Superior temporal gyrus (tissue), 1 donor: ENCODE measurements at regions not wholly inside any gene's neighbourhood (a gene's known extent, or its start where the extent isn't known, plus 50 kb on each side); places are given as distances from the start of the nearest gene placed in this dataset.
"Not testable (repeated sequence)": the region's sequence is repeated elsewhere in the genome, so short reads cannot be mapped to it uniquely, and the experiment has no call there.

Source experiments
- DNase-seq: peaks from one replicate; pipeline ENCODE4 v3.0.0-alpha.2; 2016; ENCODE audit errors: extremely low spot score

GRCh38 chr4:188435381-188435780, 296.1 kb downstream of the TRIML1 start:
- no peak for DNase-seq

GRCh38 chr4:188437535-188437934, 298.3 kb downstream of the TRIML1 start:
- DNase-seq: no peak

- DNase-seq: not testable (repeated sequence)
These were observed 299.2 kb downstream of the TRIML1 start for GRCh38 chr4:188438391-188438824.

- peak; percentile 66 for DNase-seq
These were observed 300.5 kb downstream of the TRIML1 start for GRCh38 chr4:188439641-188440311.

- DNase-seq: no peak
These were observed 305.3 kb downstream of the TRIML1 start for GRCh38 chr4:188444500-188444899.

- not testable (repeated sequence) for DNase-seq
These were observed 309.8 kb downstream of the TRIML1 start for GRCh38 chr4:188448996-188449395.

GRCh38 chr4:188450571-188450970, 311.3 kb downstream of the TRIML1 start:
- DNase-seq: no peak

GRCh38 chr4:188452097-188452496, 312.9 kb downstream of the TRIML1 start:
- DNase-seq: no peak

- no peak for DNase-seq
These were observed 315.3 kb downstream of the TRIML1 start for GRCh38 chr4:188454575-188454974.

GRCh38 chr4:188455062-188455752, 316.0 kb downstream of the TRIML1 start:
- no peak for DNase-seq

GRCh38 chr4:188459381-188459780, 320.1 kb downstream of the TRIML1 start:
- DNase-seq: no peak

- no peak for DNase-seq
These were observed 324.7 kb downstream of the TRIML1 start for GRCh38 chr4:188463909-188464308.

- DNase-seq: no peak
These were observed 326.8 kb downstream of the TRIML1 start for GRCh38 chr4:188466001-188466400.

- DNase-seq: no peak
These were observed 345.0 kb downstream of the TRIML1 start for GRCh38 chr4:188484256-188484655.

- no peak for DNase-seq
These were observed 346.7 kb downstream of the TRIML1 start for GRCh38 chr4:188485906-188486305.

- DNase-seq: no peak
These were observed 353.6 kb downstream of the TRIML1 start for GRCh38 chr4:188492886-188493285.

GRCh38 chr4:188495169-188495568, 355.9 kb downstream of the TRIML1 start:
- no peak for DNase-seq

GRCh38 chr4:188511431-188511830, 372.2 kb downstream of the TRIML1 start:
- no peak for DNase-seq

GRCh38 chr4:188532751-188533150, 393.5 kb downstream of the TRIML1 start:
- no peak for DNase-seq

- DNase-seq: no peak
These were observed 395.1 kb downstream of the TRIML1 start for GRCh38 chr4:188534297-188534696.

GRCh38 chr4:188534917-188535316, 395.7 kb downstream of the TRIML1 start:
- no peak for DNase-seq

GRCh38 chr4:188536826-188537225, 397.6 kb downstream of the TRIML1 start:
- DNase-seq: no peak

- DNase-seq: no peak
These were observed 411.1 kb downstream of the TRIML1 start for GRCh38 chr4:188550296-188550695.
